Colonic mucosa (tissue), 4 donors: ENCODE measurements at regions not wholly inside any gene's neighbourhood (a gene's known extent, or its start where the extent isn't known, plus 50 kb on each side); places are given as distances from the start of the nearest gene placed in this dataset.

Experiments used
- DNase-seq: peaks from one replicate; pipeline ENCODE4 v3.0.0-alpha.2; 2020
- H3K27ac ChIP-seq: fragments of 200-600 bp; one replicate; pipeline ENCODE4 v1.8.0; 2021
- H3K27me3 ChIP-seq: fragments of 200-600 bp; one replicate; pipeline ENCODE4 v1.8.0; 2021
- H3K36me3 ChIP-seq: fragments of 200-600 bp; one replicate; pipeline ENCODE4 v1.8.0; 2021
- H3K4me1 ChIP-seq: fragments of 200-600 bp; one replicate; pipeline ENCODE4 v1.8.0; 2021; ENCODE audit warnings: mild to moderate bottlenecking
- H3K4me3 ChIP-seq: fragments of 200-600 bp; one replicate; pipeline ENCODE4 v1.8.0; 2021
- H3K9ac ChIP-seq, 2 donors: one replicate each; pipeline ENCODE4 v1.7.0; 2013; ENCODE audit warnings: control low read depth in 2 of 2, low read depth in 2 of 2, low read length in 2 of 2
- H3K9me3 ChIP-seq: fragments of 200-600 bp; one replicate; pipeline ENCODE4 v1.8.0; 2021
- CTCF ChIP-seq: fragments of 200-600 bp; IDR thresholded peaks from one replicate; pipeline ENCODE4 v1.8.0; 2022; ENCODE audit warnings: antibody characterized with exemption, mild to moderate bottlenecking
- intact Hi-C: fragments of 100-400 bp; cut with DNase I; formaldehyde crosslinking; loops from one replicate; pipeline ENCODE4 v1.14.1; 2022
- donor health status: healthy.
- donor health status: DM: no; HTN: no; CAD: no.
- donor health status: DM: no; HTN: no; CAD: no.

GRCh38 chr22:48811885-48812284 is 1015.8 kb downstream of the BRD1 start:
- Histone ChIP-seq H3K9ac (no peak overlapping the region), H3K27ac (no peak overlapping the region), H3K4me3 (no peak overlapping the region), H3K9me3 (no peaks in the 10 kb centered on the region), H3K36me3 (no peaks in the 10 kb centered on the region), H3K4me1 (no peaks in the 10 kb centered on the region), H3K27me3 (no peaks in the 10 kb centered on the region)
- intact Hi-C loops = no loop called here
- no peak for TF ChIP-seq CTCF
- no peak for DNase-seq

GRCh38 chr22:48808038-48808960 is 1019.4 kb downstream of the BRD1 start:
- no peak for DNase-seq
- no peaks in the 10 kb centered on the region for H3K9me3 ChIP-seq
- H3K4me3 ChIP-seq = no peak overlapping the region
- intact Hi-C loops = no loop called here
- no peaks in the 10 kb centered on the region for H3K36me3 ChIP-seq
- H3K27me3 ChIP-seq = no peaks in the 10 kb centered on the region
- no peak overlapping the region for H3K27ac ChIP-seq
- H3K4me1 ChIP-seq = no peaks in the 10 kb centered on the region
- no peak overlapping the region for H3K9ac ChIP-seq
- no peak for TF ChIP-seq CTCF

GRCh38 chr22:48807155-48807554 is 1020.5 kb downstream of the BRD1 start:
- Histone ChIP-seq H3K27me3 (no peaks in the 10 kb centered on the region), H3K9me3 (no peaks in the 10 kb centered on the region), H3K9ac (no peak overlapping the region), H3K4me1 (no peaks in the 10 kb centered on the region), H3K4me3 (no peak overlapping the region), H3K27ac (no peak overlapping the region), H3K36me3 (no peaks in the 10 kb centered on the region)
- TF ChIP-seq CTCF = no peak
- no peak for DNase-seq
- intact Hi-C loops = no loop called here

GRCh38 chr22:48806227-48806781 is 1021.4 kb downstream of the BRD1 start:
- H3K27me3 ChIP-seq = no peaks in the 10 kb centered on the region
- H3K9ac ChIP-seq = no peak overlapping the region
- no peaks in the 10 kb centered on the region for H3K9me3 ChIP-seq
- H3K27ac ChIP-seq = no peak overlapping the region
- H3K36me3 ChIP-seq = no peaks in the 10 kb centered on the region
- intact Hi-C loops = no loop called here
- no peaks in the 10 kb centered on the region for H3K4me1 ChIP-seq
- DNase-seq = no peak
- H3K4me3 ChIP-seq = no peak overlapping the region
- no peak for TF ChIP-seq CTCF

- no peak for DNase-seq
- H3K27ac ChIP-seq = no peak overlapping the region
- TF ChIP-seq CTCF = no peak
- no peaks in the 10 kb centered on the region for H3K9me3 ChIP-seq
- no peaks in the 10 kb centered on the region for H3K4me1 ChIP-seq
- H3K4me3 ChIP-seq = no peak overlapping the region
- intact Hi-C loops = no loop called here
- no peaks in the 10 kb centered on the region for H3K27me3 ChIP-seq
- no peaks in the 10 kb centered on the region for H3K36me3 ChIP-seq
- no peak overlapping the region for H3K9ac ChIP-seq
These were observed 1022.2 kb downstream of the BRD1 start for GRCh38 chr22:48805516-48805915.
